ENCODE measurements at regions not wholly inside any gene's neighbourhood (a gene's known extent, or its start where the extent isn't known, plus 50 kb on each side); places are given as distances from the start of the nearest gene placed in this dataset.

- H3K4me3 ChIP-seq, result no peak overlapping the region
- no peaks in the 10 kb centered on the region for H3K9me3 ChIP-seq (replicated peaks)
- H3K27ac ChIP-seq (replicated peaks), result no peak overlapping the region
- H3K36me3 ChIP-seq, result no peaks in the 10 kb centered on the region
- intact Hi-C loops (cut with micrococcal nuclease), result no loop called here
- DNase-seq, result no peak
- H3K4me1 ChIP-seq, result no peaks in the 10 kb centered on the region
- H3K27me3 ChIP-seq (ENCODE audit: low read depth), result no peaks in the 10 kb centered on the region
- no peak for TF ChIP-seq CTCF (IDR thresholded peaks at IDR 0.05; ENCODE audit: borderline replicate concordance)
These were observed 426.4 kb downstream of the TUSC7 start for GRCh38 chr3:117136003-117136402.

DNA sequence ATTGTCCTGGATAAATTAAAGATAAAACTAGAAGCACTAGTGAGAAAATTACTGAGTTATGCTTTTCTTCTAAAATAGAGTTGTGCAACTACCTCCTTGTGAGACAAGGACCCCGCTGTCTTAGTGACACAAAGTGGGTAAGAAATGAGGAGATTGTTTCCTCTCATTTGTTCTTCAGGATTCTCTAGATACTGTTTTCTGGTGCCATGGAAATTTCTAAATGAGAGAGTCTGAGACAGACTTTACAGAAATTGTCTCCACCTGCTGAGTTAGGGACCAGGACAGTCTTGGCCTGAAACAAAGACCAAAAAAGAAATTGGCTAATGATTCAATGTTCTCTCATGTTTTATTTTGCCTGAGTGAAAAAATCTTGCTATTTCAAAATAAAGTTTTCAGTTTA lies 427.5 kb downstream of the TUSC7 start:
- intact Hi-C loops (cut with micrococcal nuclease), result no loop called here
- TF ChIP-seq CTCF (IDR thresholded peaks at IDR 0.05; ENCODE audit: borderline replicate concordance), result no peak
- no peaks in the 10 kb centered on the region for H3K4me1 ChIP-seq

DNA sequence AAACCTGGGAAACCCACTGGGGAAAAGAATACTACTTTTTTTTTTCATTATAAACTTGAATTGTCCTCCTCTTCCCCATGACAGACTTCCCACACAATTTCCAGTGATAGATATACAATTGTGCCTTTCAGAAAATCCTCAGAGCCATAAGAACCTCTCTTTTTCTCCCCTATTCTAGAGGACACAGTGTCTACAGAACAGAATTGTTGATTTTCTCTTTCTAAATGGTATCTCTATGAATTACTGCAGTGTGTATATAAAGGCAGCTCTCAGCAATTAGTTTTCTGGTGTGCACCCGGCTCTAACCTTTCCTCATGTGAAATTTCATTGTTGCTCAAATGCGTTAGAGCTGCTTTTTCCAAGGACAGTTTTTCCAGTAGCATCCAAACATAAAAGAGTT lies 430.1 kb downstream of the TUSC7 start:
- Histone ChIP-seq H3K4me3 (no peak overlapping the region), H3K27ac (replicated peaks) (no peak overlapping the region), H3K27me3 (ENCODE audit: low read depth) (no peaks in the 10 kb centered on the region), H3K36me3 (no peaks in the 10 kb centered on the region), H3K4me1 (no peaks in the 10 kb centered on the region), H3K9me3 (replicated peaks) (no peaks in the 10 kb centered on the region)
- intact Hi-C loops (cut with micrococcal nuclease), result no loop called here
- no peak for TF ChIP-seq CTCF (IDR thresholded peaks at IDR 0.05; ENCODE audit: borderline replicate concordance)
- no peak for DNase-seq

More for the DNA sequence above, 427.5 kb downstream of the TUSC7 start:
- Histone ChIP-seq H3K4me3 (no peak overlapping the region), H3K27me3 (ENCODE audit: low read depth) (no peaks in the 10 kb centered on the region), H3K36me3 (no peaks in the 10 kb centered on the region), H3K9me3 (replicated peaks) (no peaks in the 10 kb centered on the region), H3K27ac (replicated peaks) (no peak overlapping the region)
- no peak for DNase-seq

DNA sequence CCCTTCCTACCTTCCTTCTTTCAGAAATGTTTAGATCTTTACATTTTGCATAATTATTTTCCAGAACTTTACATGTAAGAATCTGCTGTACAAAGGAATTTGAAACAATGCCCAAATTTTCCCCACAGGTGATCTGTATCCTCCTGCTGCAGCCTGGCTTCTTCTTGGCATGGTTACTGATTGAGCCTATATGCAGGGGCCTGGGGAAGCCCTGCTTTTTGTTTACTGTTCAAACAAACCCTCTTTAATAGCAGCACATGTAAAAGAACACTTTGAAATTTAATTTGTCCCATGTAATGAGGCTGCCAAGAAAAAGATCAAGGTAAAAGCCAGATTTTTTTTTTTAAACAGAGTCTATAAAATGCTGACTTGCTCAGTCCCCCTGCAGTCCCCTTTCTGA lies 432.2 kb downstream of the TUSC7 start:
- H3K4me3 ChIP-seq, result no peak overlapping the region
- TF ChIP-seq CTCF (IDR thresholded peaks at IDR 0.05; ENCODE audit: borderline replicate concordance), result no peak
- no peaks in the 10 kb centered on the region for H3K4me1 ChIP-seq
- no peaks in the 10 kb centered on the region for H3K36me3 ChIP-seq
- intact Hi-C loops (cut with micrococcal nuclease), result no loop called here
- H3K27me3 ChIP-seq (ENCODE audit: low read depth), result no peaks in the 10 kb centered on the region
- no peaks in the 10 kb centered on the region for H3K9me3 ChIP-seq (replicated peaks)
- no peak for DNase-seq
- no peak overlapping the region for H3K27ac ChIP-seq (replicated peaks)

- H3K36me3 ChIP-seq, result no peaks in the 10 kb centered on the region
- no peaks in the 10 kb centered on the region for H3K4me1 ChIP-seq
- no peaks in the 10 kb centered on the region for H3K9me3 ChIP-seq (replicated peaks)
- no peak overlapping the region for H3K4me3 ChIP-seq
- no peak for DNase-seq
- intact Hi-C loops (cut with micrococcal nuclease), result no loop called here
- H3K27ac ChIP-seq (replicated peaks), result no peak overlapping the region
- H3K27me3 ChIP-seq (ENCODE audit: low read depth), result no peaks in the 10 kb centered on the region
- no peak for TF ChIP-seq CTCF (IDR thresholded peaks at IDR 0.05; ENCODE audit: borderline replicate concordance)
These were observed 435.3 kb downstream of the TUSC7 start for GRCh38 chr3:117144853-117145252.

- Histone ChIP-seq H3K4me3 (no peak overlapping the region), H3K36me3 (no peaks in the 10 kb centered on the region), H3K27me3 (ENCODE audit: low read depth) (no peaks in the 10 kb centered on the region), H3K4me1 (no peaks in the 10 kb centered on the region), H3K9me3 (replicated peaks) (no peaks in the 10 kb centered on the region), H3K27ac (replicated peaks) (no peak overlapping the region)
- DNase-seq, result no peak
- TF ChIP-seq CTCF (IDR thresholded peaks at IDR 0.05; ENCODE audit: borderline replicate concordance), result no peak
- intact Hi-C loops (cut with micrococcal nuclease), result no loop called here
These were observed 436.1 kb downstream of the TUSC7 start for GRCh38 chr3:117145677-117146076.
